Activated CD4-positive, alpha-beta T cell treated with anti-CD3 and anti-CD28 coated beads, Interleukin-2, amount 10 ng/mL, durations not matched to agents 24 days and 14 days (primary cell): ENCODE measurements at regions not wholly inside any gene's neighbourhood (a gene's known extent, or its start where the extent isn't known, plus 50 kb on each side); places are given as distances from the start of the nearest gene placed in this dataset.
"Not testable (repeated sequence)": the region's sequence is repeated elsewhere in the genome, so short reads cannot be mapped to it uniquely, and the experiment has no call there.

Experiments used
- DNase-seq: peaks from one replicate; pipeline ENCODE4 v3.0.0; 2022
- H3K27ac Mint-ChIP-seq: one replicate; pipeline ENCODE4 v1.8.0; 2022; ENCODE audit warnings: mild to moderate bottlenecking, mixed read lengths
- H3K27me3 Mint-ChIP-seq: one replicate; pipeline ENCODE4 v1.8.0; 2022; ENCODE audit warnings: mixed read lengths
- H3K36me3 Mint-ChIP-seq: one replicate; pipeline ENCODE4 v1.8.0; 2022; ENCODE audit warnings: low read depth, mild to moderate bottlenecking, mixed read lengths
- H3K4me1 Mint-ChIP-seq: one replicate; pipeline ENCODE4 v1.8.0; 2021; ENCODE audit warnings: mixed read lengths
- H3K4me3 Mint-ChIP-seq: one replicate; pipeline ENCODE4 v1.8.0; 2022; ENCODE audit warnings: mild to moderate bottlenecking, moderate library complexity, mixed read lengths
- H3K9me3 Mint-ChIP-seq: one replicate; pipeline ENCODE4 v1.8.0; 2021; ENCODE audit warnings: mixed read lengths
- intact Hi-C: fragments of 100-400 bp; cut with micrococcal nuclease; formaldehyde crosslinking; loops from one replicate; pipeline ENCODE4 v1.15.1; 2023

- H3K9me3 Mint-ChIP-seq: peaks cover 14% of the 10 kb centered on the region
- intact Hi-C loops, DNase-seq, H3K4me1 Mint-ChIP-seq, H3K27ac Mint-ChIP-seq, H3K4me3 Mint-ChIP-seq, H3K36me3 Mint-ChIP-seq, H3K27me3 Mint-ChIP-seq: not testable (repeated sequence)
These were observed 159.4 kb upstream of the RPS23 start for GRCh38 chr5:82437565-82437964.

GRCh38 chr5:82436291-82436690, 158.1 kb upstream of the RPS23 start:
- Mint-ChIP-seq H3K27me3 (no peaks in the 10 kb centered on the region), H3K27ac (no peak overlapping the region)
- no peak for DNase-seq

GRCh38 chr5:82434696-82435660, 156.8 kb upstream of the RPS23 start:
- H3K4me3 Mint-ChIP-seq, intact Hi-C loops, H3K36me3 Mint-ChIP-seq, DNase-seq, H3K27ac Mint-ChIP-seq, H3K27me3 Mint-ChIP-seq, H3K4me1 Mint-ChIP-seq, H3K9me3 Mint-ChIP-seq: not testable (repeated sequence)

More at GRCh38 chr5:82436291-82436690, 158.1 kb upstream of the RPS23 start:
- Mint-ChIP-seq H3K4me3 (no peak overlapping the region), H3K36me3 (no peaks in the 10 kb centered on the region), H3K4me1 (no peaks in the 10 kb centered on the region), H3K9me3 (peaks cover 10% of the 10 kb centered on the region)
- intact Hi-C loops: no loop called here

GRCh38 chr5:82426464-82427154, 148.5 kb upstream of the RPS23 start:
- Mint-ChIP-seq H3K4me1 (peaks cover 2% of the 10 kb centered on the region), H3K36me3 (no peaks in the 10 kb centered on the region), H3K4me3 (no peak overlapping the region), H3K27me3 (no peaks in the 10 kb centered on the region), H3K9me3 (peaks cover 6% of the 10 kb centered on the region), H3K27ac (no peak overlapping the region)
- intact Hi-C loops: no loop called here
- no peak for DNase-seq

- peaks cover 6% of the 10 kb centered on the region for H3K9me3 Mint-ChIP-seq
- H3K27ac Mint-ChIP-seq: no peak overlapping the region
- no peaks in the 10 kb centered on the region for H3K27me3 Mint-ChIP-seq
- no peak overlapping the region for H3K4me3 Mint-ChIP-seq
- intact Hi-C loops: no loop called here
- peaks cover 2% of the 10 kb centered on the region for H3K4me1 Mint-ChIP-seq
- H3K36me3 Mint-ChIP-seq: no peaks in the 10 kb centered on the region
- no peak for DNase-seq
These were observed 147.4 kb upstream of the RPS23 start for GRCh38 chr5:82425591-82425990.

- Mint-ChIP-seq H3K4me1 (peaks cover 2% of the 10 kb centered on the region), H3K27me3 (no peaks in the 10 kb centered on the region), H3K36me3 (no peaks in the 10 kb centered on the region), H3K9me3 (peaks cover 6% of the 10 kb centered on the region), H3K27ac (no peak overlapping the region), H3K4me3 (no peak overlapping the region)
- no peak for DNase-seq
- intact Hi-C loops: no loop called here
These were observed 146.1 kb upstream of the RPS23 start for GRCh38 chr5:82424211-82424610.

GRCh38 chr5:82422751-82423181, 144.6 kb upstream of the RPS23 start:
- no peak for DNase-seq
- Mint-ChIP-seq H3K27me3 (no peaks in the 10 kb centered on the region), H3K4me1 (peaks cover 4% of the 10 kb centered on the region), H3K27ac (no peak overlapping the region), H3K4me3 (no peak overlapping the region), H3K36me3 (no peaks in the 10 kb centered on the region), H3K9me3 (peaks cover 3% of the 10 kb centered on the region)
- intact Hi-C loops: no loop called here

GRCh38 chr5:82422001-82422740, 144.0 kb upstream of the RPS23 start:
- no peak for DNase-seq
- H3K9me3 Mint-ChIP-seq: peaks cover 3% of the 10 kb centered on the region
- intact Hi-C loops: no loop called here

GRCh38 chr5:82421119-82421518, 143.0 kb upstream of the RPS23 start:
- Mint-ChIP-seq H3K27me3 (no peaks in the 10 kb centered on the region), H3K4me3 (no peak overlapping the region), H3K36me3 (no peaks in the 10 kb centered on the region), H3K4me1 (peaks cover 4% of the 10 kb centered on the region), H3K27ac (no peak overlapping the region), H3K9me3 (peaks cover 3% of the 10 kb centered on the region)
- intact Hi-C loops: no loop called here
- no peak for DNase-seq

More at GRCh38 chr5:82422001-82422740, 144.0 kb upstream of the RPS23 start:
- H3K4me3 Mint-ChIP-seq: no peak overlapping the region
- H3K4me1 Mint-ChIP-seq: peaks cover 4% of the 10 kb centered on the region
- H3K27me3 Mint-ChIP-seq: no peaks in the 10 kb centered on the region
- no peak overlapping the region for H3K27ac Mint-ChIP-seq
- H3K36me3 Mint-ChIP-seq: no peaks in the 10 kb centered on the region

GRCh38 chr5:82420524-82420923, 142.4 kb upstream of the RPS23 start:
- H3K9me3 Mint-ChIP-seq, H3K36me3 Mint-ChIP-seq, H3K4me1 Mint-ChIP-seq, H3K27me3 Mint-ChIP-seq, H3K27ac Mint-ChIP-seq, DNase-seq, intact Hi-C loops, H3K4me3 Mint-ChIP-seq: not testable (repeated sequence)

- Mint-ChIP-seq H3K4me1 (peaks cover 4% of the 10 kb centered on the region), H3K27me3 (no peaks in the 10 kb centered on the region), H3K4me3 (no peak overlapping the region), H3K9me3 (peaks cover 3% of the 10 kb centered on the region), H3K27ac (no peak overlapping the region), H3K36me3 (no peaks in the 10 kb centered on the region)
- no peak for DNase-seq
- intact Hi-C loops: no loop called here
These were observed 141.6 kb upstream of the RPS23 start for GRCh38 chr5:82419559-82420332.

GRCh38 chr5:82418608-82418950, 140.4 kb upstream of the RPS23 start:
- DNase-seq: no peak
- H3K27me3 Mint-ChIP-seq: no peaks in the 10 kb centered on the region
- H3K27ac Mint-ChIP-seq: no peak overlapping the region
- H3K4me3 Mint-ChIP-seq: no peak overlapping the region
- peaks cover 2% of the 10 kb centered on the region for H3K9me3 Mint-ChIP-seq
- H3K4me1 Mint-ChIP-seq: peaks cover 6% of the 10 kb centered on the region
- intact Hi-C loops: no loop called here
- H3K36me3 Mint-ChIP-seq: no peaks in the 10 kb centered on the region

- Mint-ChIP-seq H3K27me3 (no peaks in the 10 kb centered on the region), H3K36me3 (no peaks in the 10 kb centered on the region), H3K4me1 (peaks cover 6% of the 10 kb centered on the region), H3K27ac (no peak overlapping the region), H3K4me3 (no peak overlapping the region), H3K9me3 (peaks cover 4% of the 10 kb centered on the region)
- intact Hi-C loops: no loop called here
- no peak for DNase-seq
These were observed 139.8 kb upstream of the RPS23 start for GRCh38 chr5:82417776-82418607.
